DND-41 (cell line): ENCODE measurements at regions not wholly inside any gene's neighbourhood (a gene's known extent, or its start where the extent isn't known, plus 50 kb on each side); places are given as distances from the start of the nearest gene placed in this dataset.

ENCODE experiments used
- ATAC-seq: fragments of 200-7000 bp; cut with Tn5 transposase; 3 replicates; pipeline ENCODE4 v1.9.1; 2021; ENCODE audit warnings: low read depth; ENCODE audit not compliant: insufficient read depth
- DNase-seq: peaks from one replicate; pipeline ENCODE4 v3.0.0-alpha.2; 2020
- H2AFZ ChIP-seq: 2 replicates; pipeline ENCODE4 v1.6.0; 2012; ENCODE audit warnings: low read depth, low read length
- H3K27ac ChIP-seq: 2 replicates; pipeline ENCODE4 v1.5.1; 2012; ENCODE audit warnings: low read length, inconsistent platforms
- H3K27me3 ChIP-seq: fragments of 200-600 bp; sonication (generic); 2 replicates; pipeline ENCODE4 v1.6.0; 2012; ENCODE audit warnings: low read length, mild to moderate bottlenecking, inconsistent platforms; ENCODE audit not compliant: insufficient read depth, poor library complexity
- H3K36me3 ChIP-seq: 2 replicates; pipeline ENCODE4 v1.5.1; 2012; ENCODE audit warnings: low read length, inconsistent platforms; ENCODE audit not compliant: insufficient read depth
- H3K4me1 ChIP-seq: 2 replicates; pipeline ENCODE4 v1.5.1; 2012; ENCODE audit warnings: mild to moderate bottlenecking, low read length; ENCODE audit not compliant: insufficient read depth
- H3K4me2 ChIP-seq: 2 replicates; pipeline ENCODE4 v1.6.0; 2012; ENCODE audit warnings: mild to moderate bottlenecking, moderate library complexity, low read length, inconsistent platforms; ENCODE audit not compliant: insufficient read depth
- H3K4me3 ChIP-seq, 2 experiments: fragments of 200-600 bp in 1 of 2; shearing (Covaris generic) in 1 of 2; 2 replicates each; pipeline ENCODE4 v1.5.1; 2012 to 2016; ENCODE audit warnings: inconsistent platforms in 2 of 2, low read length in 2 of 2, mild to moderate bottlenecking in 2 of 2, low read depth in 1 of 2, moderate library complexity in 1 of 2
- H3K79me2 ChIP-seq: 2 replicates; pipeline ENCODE4 v1.6.0; 2012; ENCODE audit warnings: low read length, inconsistent platforms; ENCODE audit not compliant: insufficient read depth
- H3K9ac ChIP-seq: 2 replicates; pipeline ENCODE4 v1.6.0; 2012; ENCODE audit warnings: low read depth, mild to moderate bottlenecking, inconsistent platforms, low read length, moderate library complexity
- H3K9me3 ChIP-seq: 2 replicates; pipeline ENCODE4 v1.5.1; 2012; ENCODE audit warnings: low read length, moderate library complexity, mild to moderate bottlenecking, inconsistent platforms; ENCODE audit not compliant: insufficient read depth, severe bottlenecking
- H4K20me1 ChIP-seq: 2 replicates; pipeline ENCODE4 v1.6.0; 2012; ENCODE audit warnings: low read length; ENCODE audit not compliant: insufficient read depth
- CTCF ChIP-seq: IDR thresholded peaks from 2 replicates; pipeline ENCODE4 v1.5.1; 2012; ENCODE audit warnings: borderline replicate concordance, low read length, moderate library complexity, mild to moderate bottlenecking; ENCODE audit not compliant: poor library complexity, severe bottlenecking; ENCODE audit errors: extremely low read depth
- EZH2 ChIP-seq: IDR thresholded peaks from 3 replicates; pipeline ENCODE4 v1.6.1; 2012; ENCODE audit warnings: borderline replicate concordance, low read depth, mild to moderate bottlenecking, moderate library complexity, low read length, inconsistent platforms; ENCODE audit not compliant: severe bottlenecking

DNA sequence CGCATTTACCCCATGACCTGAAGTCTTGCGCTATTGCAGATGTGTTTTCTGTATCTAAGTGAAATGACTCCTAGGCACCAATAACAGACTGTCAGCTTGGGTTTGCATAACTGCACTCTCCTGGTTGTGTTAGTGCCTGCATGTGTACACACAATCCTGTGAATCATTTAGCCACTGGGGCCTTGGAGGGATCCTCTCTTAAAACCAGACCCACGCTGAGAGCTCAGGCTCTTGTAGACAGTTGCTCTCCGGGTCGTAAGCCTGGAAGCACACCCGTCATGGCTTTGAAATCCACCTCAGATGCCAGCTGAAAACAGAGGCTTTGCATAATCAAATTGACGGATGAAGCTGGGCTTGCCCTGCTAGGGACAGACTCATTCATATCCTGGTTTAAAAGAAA is 79.2 kb upstream of the RBM19 start:
- Histone ChIP-seq H3K27ac (no peak overlapping the region), H3K79me2 (no peaks in the 10 kb centered on the region), H3K4me3 (no peak overlapping the region), H4K20me1 (no peaks in the 10 kb centered on the region), H3K4me2 (no peak overlapping the region), H3K36me3 (no peaks in the 10 kb centered on the region), H3K9ac (no peak overlapping the region), H3K9me3 (no peaks in the 10 kb centered on the region), H2AFZ (no peak overlapping the region), H3K4me1 (no peaks in the 10 kb centered on the region), H3K27me3 (peaks cover 14% of the 10 kb centered on the region)
- DNase-seq (no peak), ATAC-seq (no peak)
- TF ChIP-seq EZH2 (no peak), CTCF (no peak)

DNA sequence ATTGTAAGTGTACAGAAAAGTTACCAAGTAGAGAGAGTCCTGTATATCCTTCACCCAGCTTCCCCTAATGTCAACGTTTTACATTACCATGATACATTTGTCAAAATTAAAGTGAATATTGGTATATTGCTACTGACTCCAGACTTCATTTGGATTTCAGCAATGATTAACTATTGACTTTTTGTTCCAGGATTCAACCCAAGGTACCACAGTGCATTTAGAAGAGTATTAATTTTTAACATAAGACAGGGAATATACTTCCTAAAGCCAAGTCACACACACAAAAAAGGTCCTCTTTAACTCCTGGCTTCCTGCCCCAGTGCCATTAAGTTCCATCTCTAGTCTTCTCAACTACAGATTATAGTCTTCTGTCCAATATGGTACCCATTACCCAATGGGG is 75.5 kb upstream of the RBM19 start:
- H3K27ac ChIP-seq, result no peak overlapping the region
- H3K4me1 ChIP-seq, result no peaks in the 10 kb centered on the region
- peaks cover 9% of the 10 kb centered on the region for H3K27me3 ChIP-seq
- DNase-seq (no peak), ATAC-seq (no peak)
- H3K9ac ChIP-seq, result no peak overlapping the region
- H3K9me3 ChIP-seq, result no peaks in the 10 kb centered on the region
- H3K36me3 ChIP-seq, result no peaks in the 10 kb centered on the region
- no peak overlapping the region for H3K4me2 ChIP-seq
- TF ChIP-seq EZH2 (no peak), CTCF (no peak)
- H4K20me1 ChIP-seq, result no peaks in the 10 kb centered on the region
- no peak overlapping the region for H2AFZ ChIP-seq
- no peak overlapping the region for H3K4me3 ChIP-seq
- H3K79me2 ChIP-seq, result no peaks in the 10 kb centered on the region

DNA sequence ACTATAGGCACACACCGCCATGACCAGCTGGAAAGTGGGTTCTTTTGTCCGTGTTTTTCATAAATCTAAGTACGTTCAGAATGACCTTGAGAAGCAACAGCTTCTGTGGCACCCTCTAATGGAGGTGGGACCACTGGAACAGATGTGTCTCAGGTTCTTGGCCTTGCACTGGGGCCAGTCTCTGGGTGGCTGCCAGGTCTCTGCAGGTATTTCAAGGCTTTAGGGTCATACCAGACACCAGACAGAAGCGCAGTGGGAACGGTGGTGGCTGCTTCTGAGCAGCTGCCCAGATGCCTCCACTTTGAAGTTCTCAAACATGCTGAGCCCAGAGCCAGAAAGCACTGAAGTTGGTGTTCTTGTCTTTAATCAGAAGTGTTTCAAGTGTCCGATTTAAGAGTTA is 75.0 kb upstream of the RBM19 start:
- H3K9me3 ChIP-seq, result no peaks in the 10 kb centered on the region
- H2AFZ ChIP-seq, result no peak overlapping the region
- H3K4me2 ChIP-seq, result no peak overlapping the region
- no peaks in the 10 kb centered on the region for H4K20me1 ChIP-seq
- ATAC-seq, result no peak
- no peak overlapping the region for H3K4me3 ChIP-seq
- H3K27me3 ChIP-seq, result peaks cover 8% of the 10 kb centered on the region
- no peaks in the 10 kb centered on the region for H3K36me3 ChIP-seq
- H3K79me2 ChIP-seq, result no peaks in the 10 kb centered on the region
- H3K9ac ChIP-seq, result no peak overlapping the region
- H3K4me1 ChIP-seq, result no peaks in the 10 kb centered on the region
- DNase-seq, result no peak
- no peak overlapping the region for H3K27ac ChIP-seq
- TF ChIP-seq EZH2 (no peak), CTCF (no peak)

GRCh38 chr12:114038962-114039361 is 72.8 kb upstream of the RBM19 start:
- H2AFZ ChIP-seq, result no peak overlapping the region
- H4K20me1 ChIP-seq, result no peaks in the 10 kb centered on the region
- H3K27me3 ChIP-seq, result peaks cover 4% of the 10 kb centered on the region
- TF ChIP-seq CTCF, result no peak
- TF ChIP-seq EZH2, result no peak
- H3K79me2 ChIP-seq, result no peaks in the 10 kb centered on the region
- H3K4me1 ChIP-seq, result no peaks in the 10 kb centered on the region
- H3K27ac ChIP-seq, result no peak overlapping the region
- H3K36me3 ChIP-seq, result no peaks in the 10 kb centered on the region
- H3K9me3 ChIP-seq, result no peaks in the 10 kb centered on the region
- ATAC-seq (no peak), DNase-seq (no peak)
- no peak overlapping the region for H3K4me3 ChIP-seq
- no peak overlapping the region for H3K4me2 ChIP-seq
- H3K9ac ChIP-seq, result no peak overlapping the region
